HL-60 (cell line): ENCODE measurements at regions not wholly inside any gene's neighbourhood (a gene's known extent, or its start where the extent isn't known, plus 50 kb on each side); places are given as distances from the start of the nearest gene placed in this dataset.

Experiments
- DNase-seq, 2 experiments: peaks; one replicate each; pipeline ENCODE4 v3.0.0-alpha.2; 2010 to 2020; ENCODE audit warnings: low read depth in 1 of 2, low spot score in 1 of 2
- H3K27ac ChIP-seq: fragments of 250-450 bp; sonication (Bioruptor Pico); replicated peaks from 2 replicates; pipeline ENCODE4 v1.5.1; 2020; ENCODE audit warnings: mild to moderate bottlenecking, moderate library complexity
- H3K27me3 ChIP-seq: fragments of 250-450 bp; sonication (Bioruptor Pico); 2 replicates; pipeline ENCODE4 v1.5.1; 2021; ENCODE audit warnings: mild to moderate bottlenecking, moderate library complexity; ENCODE audit not compliant: insufficient read depth, poor library complexity, severe bottlenecking
- H3K4me3 ChIP-seq: replicated peaks from 2 replicates; pipeline ENCODE4 v1.5.1; 2011; ENCODE audit warnings: mild to moderate bottlenecking, control low read depth, low read length; ENCODE audit not compliant: insufficient read depth
- CTCF ChIP-seq: IDR thresholded peaks from one replicate; pipeline ENCODE4 v1.5.1; 2011; ENCODE audit warnings: low read length, control low read depth, inconsistent platforms; ENCODE audit not compliant: insufficient read depth
- GABPA ChIP-seq: IDR thresholded peaks from 2 replicates; pipeline ENCODE4 v1.6.1; 2012; ENCODE audit warnings: low read depth
- POLR2AphosphoS5 ChIP-seq: IDR thresholded peaks from 2 replicates; pipeline ENCODE4 v1.6.1; 2012; ENCODE audit warnings: low read depth
- REST ChIP-seq: IDR thresholded peaks from 2 replicates; pipeline ENCODE4 v1.6.1; 2012; ENCODE audit warnings: low read depth; ENCODE audit not compliant: insufficient replicate concordance
- SPI1 ChIP-seq: IDR thresholded peaks from 2 replicates; pipeline ENCODE4 v1.6.1; 2012; ENCODE audit warnings: low read depth, mild to moderate bottlenecking, borderline replicate concordance

- Histone ChIP-seq H3K4me3 (no peak overlapping the region), H3K27ac (no peak overlapping the region), H3K27me3 (no peaks in the 10 kb centered on the region)
- no peak for TF ChIP-seq SPI1
- TF ChIP-seq REST = no peak
- no peak for TF ChIP-seq CTCF
- TF ChIP-seq POLR2AphosphoS5 = no peak
- no peak for TF ChIP-seq GABPA
- no peak for DNase-seq
Observed at GRCh38 chr2:220272656-220273055, 645.2 kb downstream of the SLC4A3 start.

- no peak overlapping the region for H3K27ac ChIP-seq
- DNase-seq = no peak
- no peak for TF ChIP-seq POLR2AphosphoS5
- no peak for TF ChIP-seq GABPA
- no peak for TF ChIP-seq CTCF
- TF ChIP-seq REST = no peak
- TF ChIP-seq SPI1 = no peak
- no peaks in the 10 kb centered on the region for H3K27me3 ChIP-seq
- no peak overlapping the region for H3K4me3 ChIP-seq
Observed at GRCh38 chr2:220273082-220273481, 645.7 kb downstream of the SLC4A3 start.

- TF ChIP-seq POLR2AphosphoS5 = no peak
- no peak for TF ChIP-seq CTCF
- no peak for TF ChIP-seq GABPA
- TF ChIP-seq SPI1 = no peak
- TF ChIP-seq REST = no peak
- H3K27me3 ChIP-seq = no peaks in the 10 kb centered on the region
- H3K27ac ChIP-seq = no peak overlapping the region
- no peak overlapping the region for H3K4me3 ChIP-seq
- DNase-seq = no peak
Observed at GRCh38 chr2:220275454-220275853, 648.0 kb downstream of the SLC4A3 start.
